Tibial artery (tissue), 4 donors: ENCODE measurements at regions not wholly inside any gene's neighbourhood (a gene's known extent, or its start where the extent isn't known, plus 50 kb on each side); places are given as distances from the start of the nearest gene placed in this dataset.

Source experiments
- DNase-seq, 2 donors: peaks; one replicate each; pipeline ENCODE4 v3.0.0-alpha.2; 2019
- H3K27ac ChIP-seq, 2 donors: fragments of 200-600 bp; sonication (generic) in 1 of 2; 1 replicate in 1 of 2; 2 replicates in 1 of 2; pipeline ENCODE4 v1.5.1; 2018 to 2019; ENCODE audit warnings: mild to moderate bottlenecking in 1 of 2
- H3K27me3 ChIP-seq, 2 donors: fragments of 200-600 bp; sonication (generic) in 1 of 2; one replicate each; pipeline versions ENCODE4 v1.5.1 to v1.6.0; 2016 to 2019
- H3K36me3 ChIP-seq, 3 donors: fragments of 200-600 bp; sonication (generic) in 2 of 3; one replicate each; pipeline ENCODE4 v1.5.1; 2016 to 2019; ENCODE audit warnings: mild to moderate bottlenecking in 2 of 3
- H3K4me1 ChIP-seq, 4 donors: fragments of 200-600 bp; sonication (generic) in 2 of 4; 1 replicate in 3 of 4; 2 replicates in 1 of 4; pipeline ENCODE4 v1.5.1; 2016 to 2019
- H3K4me3 ChIP-seq, 2 donors: fragments of 200-600 bp; sonication (generic) in 1 of 2; 1 replicate in 1 of 2; 2 replicates in 1 of 2; pipeline ENCODE4 v1.5.1; 2018 to 2019; ENCODE audit warnings: mild to moderate bottlenecking in 2 of 2
- H3K9me3 ChIP-seq, 3 donors: fragments of 200-600 bp; sonication (generic) in 1 of 3; one replicate each; pipeline ENCODE4 v1.5.1; 2016 to 2019
- intact Hi-C: fragments of 100-400 bp; cut with DNase I; formaldehyde crosslinking; loops from one replicate; pipeline ENCODE4 v1.15.0; 2023; ENCODE audit warnings: low total_unique reads
- TF ChIP-seq, protein P1 (sequence below), 2 experiments: fragments of 200-600 bp in 1 of 2; fragments of 450-650 bp in 1 of 2; IDR thresholded peaks; one replicate each; pipeline ENCODE4 v1.5.1; 2017 to 2019; ENCODE audit warnings: antibody characterized with exemption in 2 of 2, mild to moderate bottlenecking in 1 of 2, moderate library complexity in 1 of 2

DNA sequence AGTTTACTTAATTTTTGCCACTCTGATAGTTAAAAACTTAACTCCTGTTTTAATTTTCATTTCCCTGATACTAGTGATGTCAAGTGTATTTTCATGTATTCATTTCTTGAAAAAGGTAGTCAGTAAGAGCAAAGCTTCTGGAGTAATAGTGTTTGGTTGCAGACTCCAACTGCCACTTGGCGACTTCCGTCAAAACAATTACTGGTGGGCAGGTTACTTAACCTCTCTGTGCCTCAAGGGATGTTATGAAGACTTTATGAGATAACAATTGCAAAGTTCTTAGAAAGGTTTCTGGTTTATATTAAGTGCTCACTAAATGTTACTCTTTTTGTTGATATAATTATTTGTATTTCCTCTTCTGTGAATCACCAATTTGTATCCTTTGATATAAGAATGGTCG lies 129.7 kb downstream of the NFKBIZ start:
- no peaks in the 10 kb centered on the region for H3K27me3 ChIP-seq

DNA sequence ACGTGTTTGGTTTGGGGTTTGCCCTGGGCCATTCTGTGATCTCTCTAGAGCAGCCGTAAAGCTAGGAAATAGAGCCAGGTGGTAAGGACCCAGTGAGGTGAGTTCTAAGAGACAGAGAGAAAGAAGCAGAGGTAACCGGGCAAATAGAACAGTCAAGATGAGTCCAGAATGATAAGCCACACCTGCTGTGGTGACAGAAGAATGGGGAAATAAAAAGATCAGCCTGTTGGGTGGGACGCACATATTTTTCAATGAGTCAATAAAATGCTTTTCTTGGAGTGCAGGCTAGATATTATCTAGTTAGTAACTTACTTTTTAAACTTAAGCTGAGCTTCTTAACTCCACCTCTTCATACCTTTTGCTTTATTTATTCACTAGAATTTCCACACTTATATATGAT lies 135.0 kb downstream of the NFKBIZ start:
- no peak overlapping the region for H3K27ac ChIP-seq
- no peak for DNase-seq

More for the DNA sequence above, 129.7 kb downstream of the NFKBIZ start:
- Histone ChIP-seq H3K4me3 (no peak overlapping the region), H3K9me3 (no peaks in the 10 kb centered on the region), H3K36me3 (no peaks in the 10 kb centered on the region), H3K27ac (no peak overlapping the region), H3K4me1 (peaks cover 0 to 8% (median 0%) of the 10 kb centered on the region in 4 donors)
- TF ChIP-seq, protein P1, sequence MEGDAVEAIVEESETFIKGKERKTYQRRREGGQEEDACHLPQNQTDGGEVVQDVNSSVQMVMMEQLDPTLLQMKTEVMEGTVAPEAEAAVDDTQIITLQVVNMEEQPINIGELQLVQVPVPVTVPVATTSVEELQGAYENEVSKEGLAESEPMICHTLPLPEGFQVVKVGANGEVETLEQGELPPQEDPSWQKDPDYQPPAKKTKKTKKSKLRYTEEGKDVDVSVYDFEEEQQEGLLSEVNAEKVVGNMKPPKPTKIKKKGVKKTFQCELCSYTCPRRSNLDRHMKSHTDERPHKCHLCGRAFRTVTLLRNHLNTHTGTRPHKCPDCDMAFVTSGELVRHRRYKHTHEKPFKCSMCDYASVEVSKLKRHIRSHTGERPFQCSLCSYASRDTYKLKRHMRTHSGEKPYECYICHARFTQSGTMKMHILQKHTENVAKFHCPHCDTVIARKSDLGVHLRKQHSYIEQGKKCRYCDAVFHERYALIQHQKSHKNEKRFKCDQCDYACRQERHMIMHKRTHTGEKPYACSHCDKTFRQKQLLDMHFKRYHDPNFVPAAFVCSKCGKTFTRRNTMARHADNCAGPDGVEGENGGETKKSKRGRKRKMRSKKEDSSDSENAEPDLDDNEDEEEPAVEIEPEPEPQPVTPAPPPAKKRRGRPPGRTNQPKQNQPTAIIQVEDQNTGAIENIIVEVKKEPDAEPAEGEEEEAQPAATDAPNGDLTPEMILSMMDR (IDR thresholded peaks at IDR 0.05): no peak
- DNase-seq: no peak
- intact Hi-C loops: no loop called here

DNA sequence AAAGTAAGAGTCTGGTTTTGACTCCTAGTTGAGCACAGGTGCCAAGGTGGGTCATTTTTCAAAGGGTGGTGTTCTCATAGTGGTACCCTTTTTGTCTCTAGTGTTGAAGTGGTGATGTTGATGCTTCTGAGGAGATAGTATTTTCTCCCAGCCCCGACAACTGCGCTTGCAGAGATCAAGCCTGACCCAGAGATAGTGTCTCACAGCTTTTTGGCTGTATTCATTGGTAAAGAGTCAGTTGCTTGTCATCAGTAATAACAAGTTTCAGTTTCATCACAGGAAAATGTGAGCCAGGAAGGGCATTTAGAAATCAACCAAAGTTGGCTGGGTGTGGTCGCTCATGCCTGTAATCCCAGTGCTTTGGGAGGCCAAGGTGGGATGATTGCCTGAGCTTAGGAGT lies 139.3 kb downstream of the NFKBIZ start:
- no peaks in the 10 kb centered on the region for H3K27me3 ChIP-seq
- no peak overlapping the region for H3K4me3 ChIP-seq
- DNase-seq: peak in 1 of 2 donors; percentile 25
- TF ChIP-seq, protein P1 (IDR thresholded peaks at IDR 0.05): no peak
- intact Hi-C loops: no loop called here
- H3K36me3 ChIP-seq: no peaks in the 10 kb centered on the region
- no peaks in the 10 kb centered on the region for H3K4me1 ChIP-seq
- H3K27ac ChIP-seq: no peak overlapping the region
- H3K9me3 ChIP-seq: no peaks in the 10 kb centered on the region

More for the DNA sequence above, 135.0 kb downstream of the NFKBIZ start:
- H3K9me3 ChIP-seq: no peaks in the 10 kb centered on the region
- no peaks in the 10 kb centered on the region for H3K27me3 ChIP-seq
- H3K4me1 ChIP-seq: no peaks in the 10 kb centered on the region
- TF ChIP-seq, protein P1 (IDR thresholded peaks at IDR 0.05): no peak
- H3K4me3 ChIP-seq: no peak overlapping the region
- intact Hi-C loops: no loop called here
- H3K36me3 ChIP-seq: no peaks in the 10 kb centered on the region

DNA sequence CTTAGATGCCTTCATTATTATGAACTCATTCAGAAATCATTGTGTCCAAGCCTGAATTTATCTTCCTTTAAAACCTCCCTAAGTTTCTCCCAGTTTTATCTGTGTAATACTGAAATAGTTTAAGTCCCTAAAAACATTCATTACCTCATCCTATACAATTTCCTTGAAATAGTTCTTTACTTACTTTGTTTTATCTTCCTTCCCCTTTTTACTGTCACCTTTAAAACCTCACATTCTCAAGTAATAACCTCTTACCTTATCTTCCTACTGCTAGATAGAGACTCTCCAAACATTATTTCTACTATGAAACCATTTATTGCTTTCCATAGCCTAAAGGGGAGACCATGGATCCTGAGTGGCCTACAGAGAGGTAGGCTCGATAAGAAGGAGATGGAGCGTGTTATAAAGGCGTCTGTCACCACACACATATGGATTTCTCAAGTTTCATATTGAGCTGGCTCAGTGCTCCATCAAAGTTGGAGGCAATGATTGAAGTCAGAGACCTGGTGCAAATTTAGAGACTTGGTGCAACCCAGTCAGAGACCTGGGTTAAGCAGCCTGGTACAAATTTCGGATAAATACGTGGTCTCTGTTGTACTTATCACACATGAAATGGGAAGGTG lies 140.4 kb downstream of the NFKBIZ start:
- Histone ChIP-seq H3K4me3 (no peak overlapping the region), H3K27ac (no peak overlapping the region), H3K4me1 (no peaks in the 10 kb centered on the region), H3K36me3 (no peaks in the 10 kb centered on the region), H3K9me3 (no peaks in the 10 kb centered on the region), H3K27me3 (no peaks in the 10 kb centered on the region)
- TF ChIP-seq, protein P1 (IDR thresholded peaks at IDR 0.05): no peak
- no peak for DNase-seq
- intact Hi-C loops: no loop called here

DNA sequence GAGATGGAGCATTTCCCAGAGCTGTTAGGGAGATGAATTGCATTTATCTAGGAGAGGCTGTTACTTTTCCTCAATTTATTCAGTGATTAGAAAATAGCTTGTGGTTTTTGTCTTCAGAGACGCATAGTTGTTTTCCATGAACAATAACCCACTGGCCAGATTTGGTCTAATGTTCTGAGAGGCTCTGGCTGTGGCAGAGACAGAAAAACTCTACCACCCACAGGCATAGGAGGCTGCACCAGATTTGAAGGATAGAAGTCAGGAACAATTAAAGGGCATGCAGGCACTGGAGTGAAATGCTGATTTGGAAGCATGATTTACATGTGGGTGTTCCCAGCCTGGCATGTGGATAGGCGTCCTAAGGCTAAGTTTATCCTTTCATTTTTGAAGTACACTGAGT lies 143.5 kb downstream of the NFKBIZ start:
- Histone ChIP-seq H3K27ac (no peak overlapping the region), H3K9me3 (no peaks in the 10 kb centered on the region), H3K36me3 (no peaks in the 10 kb centered on the region), H3K4me3 (no peak overlapping the region), H3K4me1 (no peaks in the 10 kb centered on the region), H3K27me3 (no peaks in the 10 kb centered on the region)
- DNase-seq: no peak
- intact Hi-C loops: no loop called here
- TF ChIP-seq, protein P1 (IDR thresholded peaks at IDR 0.05): no peak

DNA sequence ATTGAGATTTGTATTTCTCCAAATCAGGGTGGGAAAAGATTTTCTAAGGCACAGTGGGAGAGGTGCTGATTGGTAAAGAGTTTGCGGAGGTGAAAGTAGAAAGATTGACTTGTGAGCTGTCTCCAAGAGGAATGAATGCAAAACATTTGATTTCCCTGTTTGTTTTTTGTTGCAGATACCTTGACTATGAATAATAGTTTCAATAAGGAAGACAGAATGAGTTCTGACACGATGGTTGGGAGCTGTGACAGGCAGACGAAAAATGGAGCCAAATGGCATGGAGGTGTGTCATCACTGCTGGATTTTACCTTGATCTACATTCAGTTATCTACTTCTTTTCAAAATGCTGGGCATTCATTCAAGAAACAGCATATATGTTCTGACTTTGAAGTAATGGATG lies 145.1 kb downstream of the NFKBIZ start:
- Histone ChIP-seq H3K4me3 (no peak overlapping the region), H3K4me1 (peaks cover 0 to 7% (median 0%) of the 10 kb centered on the region in 4 donors), H3K27ac (no peak overlapping the region), H3K27me3 (no peaks in the 10 kb centered on the region), H3K36me3 (no peaks in the 10 kb centered on the region), H3K9me3 (no peaks in the 10 kb centered on the region)
- no peak for DNase-seq
- TF ChIP-seq, protein P1 (IDR thresholded peaks at IDR 0.05): no peak
- intact Hi-C loops: no loop called here
